HFF-Myc (cell line): ENCODE measurements at regions not wholly inside any gene's neighbourhood (a gene's known extent, or its start where the extent isn't known, plus 50 kb on each side); places are given as distances from the start of the nearest gene placed in this dataset.

Source experiments
- DNase-seq: peaks from one replicate; pipeline ENCODE4 v3.0.0-alpha.2; 2011; ENCODE audit warnings: low read depth; ENCODE audit errors: extremely low read depth
- H3K4me3 ChIP-seq: replicated peaks from 2 replicates; pipeline ENCODE4 v1.5.1; 2011; ENCODE audit warnings: low read depth, mild to moderate bottlenecking, control low read depth, low read length
- CTCF ChIP-seq: IDR thresholded peaks from 2 replicates; pipeline ENCODE4 v1.5.1; 2012; ENCODE audit warnings: mild to moderate bottlenecking, low read depth, low read length, control low read depth; ENCODE audit errors: missing control alignments

GRCh38 chr12:107474099-107474498 lies 211.5 kb upstream of the PWP1 start:
- no peak for TF ChIP-seq CTCF
- DNase-seq, result no peak
- H3K4me3 ChIP-seq, result no peak overlapping the region

GRCh38 chr12:107474639-107475539 lies 210.7 kb upstream of the PWP1 start:
- DNase-seq, result no peak
- TF ChIP-seq CTCF, result no peak
- H3K4me3 ChIP-seq, result no peak overlapping the region

- no peak for DNase-seq
- no peak for TF ChIP-seq CTCF
- no peak overlapping the region for H3K4me3 ChIP-seq
Observed at GRCh38 chr12:107475900-107476299, 209.7 kb upstream of the PWP1 start.

GRCh38 chr12:107477018-107477417 lies 208.6 kb upstream of the PWP1 start:
- no peak for TF ChIP-seq CTCF
- no peak for DNase-seq
- H3K4me3 ChIP-seq, result no peak overlapping the region

- no peak for TF ChIP-seq CTCF
- no peak for DNase-seq
- no peak overlapping the region for H3K4me3 ChIP-seq
Observed at GRCh38 chr12:107477947-107478610, 207.5 kb upstream of the PWP1 start.

- peak; percentile 29 for DNase-seq
- TF ChIP-seq CTCF, result no peak
- no peak overlapping the region for H3K4me3 ChIP-seq
Observed at GRCh38 chr12:107478881-107479280, 206.7 kb upstream of the PWP1 start.
